GM12872 (cell line): ENCODE measurements at regions not wholly inside any gene's neighbourhood (a gene's known extent, or its start where the extent isn't known, plus 50 kb on each side); places are given as distances from the start of the nearest gene placed in this dataset.

ENCODE experiments used
- TF ChIP-seq, protein P1 (sequence below): IDR thresholded peaks from 3 replicates; pipeline ENCODE4 v1.5.1; 2011; ENCODE audit warnings: low read depth, mild to moderate bottlenecking, low read length, moderate library complexity; ENCODE audit not compliant: insufficient read depth

- TF ChIP-seq, protein P1, sequence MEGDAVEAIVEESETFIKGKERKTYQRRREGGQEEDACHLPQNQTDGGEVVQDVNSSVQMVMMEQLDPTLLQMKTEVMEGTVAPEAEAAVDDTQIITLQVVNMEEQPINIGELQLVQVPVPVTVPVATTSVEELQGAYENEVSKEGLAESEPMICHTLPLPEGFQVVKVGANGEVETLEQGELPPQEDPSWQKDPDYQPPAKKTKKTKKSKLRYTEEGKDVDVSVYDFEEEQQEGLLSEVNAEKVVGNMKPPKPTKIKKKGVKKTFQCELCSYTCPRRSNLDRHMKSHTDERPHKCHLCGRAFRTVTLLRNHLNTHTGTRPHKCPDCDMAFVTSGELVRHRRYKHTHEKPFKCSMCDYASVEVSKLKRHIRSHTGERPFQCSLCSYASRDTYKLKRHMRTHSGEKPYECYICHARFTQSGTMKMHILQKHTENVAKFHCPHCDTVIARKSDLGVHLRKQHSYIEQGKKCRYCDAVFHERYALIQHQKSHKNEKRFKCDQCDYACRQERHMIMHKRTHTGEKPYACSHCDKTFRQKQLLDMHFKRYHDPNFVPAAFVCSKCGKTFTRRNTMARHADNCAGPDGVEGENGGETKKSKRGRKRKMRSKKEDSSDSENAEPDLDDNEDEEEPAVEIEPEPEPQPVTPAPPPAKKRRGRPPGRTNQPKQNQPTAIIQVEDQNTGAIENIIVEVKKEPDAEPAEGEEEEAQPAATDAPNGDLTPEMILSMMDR: peak; percentile 66
Measured at GRCh38 chr12:100741084-100741711, 53.4 kb upstream of the ANO4 start.

DNA sequence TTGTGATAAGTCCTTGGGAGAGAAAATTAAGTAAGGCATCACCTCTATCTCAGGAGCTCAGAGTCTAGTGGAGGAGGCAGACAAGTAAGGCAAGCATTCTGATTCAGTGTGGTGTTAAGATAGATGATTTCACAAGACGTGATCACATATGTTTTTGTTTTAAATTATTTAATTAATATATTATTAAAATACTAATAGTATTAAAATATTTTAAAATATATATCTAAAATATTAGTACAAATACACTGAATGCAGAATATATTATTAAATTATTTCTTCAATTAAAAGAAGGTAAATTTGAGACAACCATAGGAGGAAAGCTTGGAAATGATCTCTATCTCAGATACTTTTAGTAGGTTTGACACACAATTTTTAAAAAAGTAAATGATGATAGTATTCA is 51.5 kb upstream of the ANO4 start:
- TF ChIP-seq, protein P1: no peak
